ENCODE measurements at regions not wholly inside any gene's neighbourhood (a gene's known extent, or its start where the extent isn't known, plus 50 kb on each side); places are given as distances from the start of the nearest gene placed in this dataset.

GRCh38 chr15:46126581-46126980, 491.8 kb downstream of the SQOR start:
- Histone ChIP-seq H3K9me2 (ENCODE audit: low read depth, low read length) (no peaks in the 10 kb centered on the region), H3K36me3 (ENCODE audit: insufficient read depth, low read length) (no peaks in the 10 kb centered on the region), H3K4me2 (ENCODE audit: low read length) (no peak overlapping the region), H3F3A (ENCODE audit: insufficient read depth, low read length) (no peaks in the 10 kb centered on the region), H3K27me3 (ENCODE audit: insufficient read depth, low read length) (no peaks in the 10 kb centered on the region), H3K27ac (ENCODE audit: low read depth, low read length, poor library complexity, severe bottlenecking) (no peak overlapping the region), H3K4me3 (ENCODE audit: low read depth, low read length, poor library complexity, severe bottlenecking) (no peak overlapping the region), H3K79me2 (ENCODE audit: insufficient read depth, low read length) (no peaks in the 10 kb centered on the region), H2AFZ (ENCODE audit: low read length) (no peak overlapping the region), H3K9ac (ENCODE audit: low read length) (no peak overlapping the region), H4K20me1 (ENCODE audit: insufficient read depth, low read length) (no peaks in the 10 kb centered on the region), H3K4me1 (ENCODE audit: insufficient read depth, low read length, severe bottlenecking) (no peaks in the 10 kb centered on the region), H3K9me3 (ENCODE audit: low read length) (0 out of 2 replicates have a peak, but pooled peaks cover 4% of the 10 kb centered on the region)
- TF ChIP-seq EZH2 (IDR thresholded peaks at IDR 0.05; ENCODE audit: borderline replicate concordance, low read length): no peak
- TF ChIP-seq CTCF (IDR thresholded peaks at IDR 0.05; ENCODE audit: low read length): no peak

GRCh38 chr15:46127361-46127874, 492.6 kb downstream of the SQOR start:
- Histone ChIP-seq H2AFZ (ENCODE audit: low read length) (no peak overlapping the region), H3K4me1 (ENCODE audit: insufficient read depth, low read length, severe bottlenecking) (no peaks in the 10 kb centered on the region), H4K20me1 (ENCODE audit: insufficient read depth, low read length) (no peaks in the 10 kb centered on the region), H3K27me3 (ENCODE audit: insufficient read depth, low read length) (no peaks in the 10 kb centered on the region), H3K36me3 (ENCODE audit: insufficient read depth, low read length) (no peaks in the 10 kb centered on the region), H3K27ac (ENCODE audit: low read depth, low read length, poor library complexity, severe bottlenecking) (no peak overlapping the region), H3K4me3 (ENCODE audit: low read depth, low read length, poor library complexity, severe bottlenecking) (no peak overlapping the region), H3K9ac (ENCODE audit: low read length) (no peak overlapping the region), H3K9me3 (ENCODE audit: low read length) (0 out of 2 replicates have a peak, but pooled peaks cover 4% of the 10 kb centered on the region), H3K79me2 (ENCODE audit: insufficient read depth, low read length) (no peaks in the 10 kb centered on the region), H3K9me2 (ENCODE audit: low read depth, low read length) (no peaks in the 10 kb centered on the region), H3F3A (ENCODE audit: insufficient read depth, low read length) (no peaks in the 10 kb centered on the region), H3K4me2 (ENCODE audit: low read length) (no peak overlapping the region)
- TF ChIP-seq EZH2 (IDR thresholded peaks at IDR 0.05; ENCODE audit: borderline replicate concordance, low read length) (no peak), CTCF (IDR thresholded peaks at IDR 0.05; ENCODE audit: low read length) (no peak)

DNA sequence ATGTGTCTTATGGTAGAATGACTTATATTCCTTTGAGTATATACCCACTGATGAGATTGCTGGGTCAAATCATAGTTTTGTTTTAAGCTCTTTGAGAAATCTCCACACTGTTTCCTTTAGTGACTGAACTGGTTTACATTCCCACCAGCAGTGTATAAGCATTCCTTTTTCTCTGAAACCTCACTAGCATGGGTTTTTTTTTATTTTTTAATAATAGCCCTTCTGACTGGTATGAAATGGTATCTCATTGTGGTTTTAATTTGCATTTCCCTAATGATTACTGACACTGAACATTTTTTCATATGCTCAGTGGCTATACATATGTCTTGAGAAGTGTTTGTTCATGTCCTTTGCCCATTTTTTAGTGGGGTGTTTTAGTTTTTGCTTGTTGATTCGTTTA, 494.3 kb downstream of the SQOR start:
- Histone ChIP-seq H3K27ac (ENCODE audit: low read depth, low read length, poor library complexity, severe bottlenecking) (no peak overlapping the region), H3K9me2 (ENCODE audit: low read depth, low read length) (no peaks in the 10 kb centered on the region), H3K79me2 (ENCODE audit: insufficient read depth, low read length) (no peaks in the 10 kb centered on the region), H3K4me3 (ENCODE audit: low read depth, low read length, poor library complexity, severe bottlenecking) (no peak overlapping the region), H3K4me1 (ENCODE audit: insufficient read depth, low read length, severe bottlenecking) (no peaks in the 10 kb centered on the region), H4K20me1 (ENCODE audit: insufficient read depth, low read length) (no peaks in the 10 kb centered on the region), H3K9me3 (ENCODE audit: low read length) (no peaks in the 10 kb centered on the region), H3K27me3 (ENCODE audit: insufficient read depth, low read length) (no peaks in the 10 kb centered on the region), H3F3A (ENCODE audit: insufficient read depth, low read length) (no peaks in the 10 kb centered on the region), H2AFZ (ENCODE audit: low read length) (no peak overlapping the region), H3K36me3 (ENCODE audit: insufficient read depth, low read length) (no peaks in the 10 kb centered on the region), H3K9ac (ENCODE audit: low read length) (no peak overlapping the region), H3K4me2 (ENCODE audit: low read length) (no peak overlapping the region)
- no peak for TF ChIP-seq EZH2 (IDR thresholded peaks at IDR 0.05; ENCODE audit: borderline replicate concordance, low read length)
- TF ChIP-seq CTCF (IDR thresholded peaks at IDR 0.05; ENCODE audit: low read length): no peak
